Activated CD4-positive, alpha-beta T cell treated with anti-CD3 and anti-CD28 coated beads, Interleukin-2, amount 10 ng/mL, durations not matched to agents 24 days and 14 days (primary cell): ENCODE measurements at regions not wholly inside any gene's neighbourhood (a gene's known extent, or its start where the extent isn't known, plus 50 kb on each side); places are given as distances from the start of the nearest gene placed in this dataset.

Experiments used
- DNase-seq: peaks from one replicate; pipeline ENCODE4 v3.0.0; 2022
- H3K27ac Mint-ChIP-seq: one replicate; pipeline ENCODE4 v1.8.0; 2022; ENCODE audit warnings: mild to moderate bottlenecking, mixed read lengths
- H3K27me3 Mint-ChIP-seq: one replicate; pipeline ENCODE4 v1.8.0; 2022; ENCODE audit warnings: mixed read lengths
- H3K36me3 Mint-ChIP-seq: one replicate; pipeline ENCODE4 v1.8.0; 2022; ENCODE audit warnings: low read depth, mild to moderate bottlenecking, mixed read lengths
- H3K4me1 Mint-ChIP-seq: one replicate; pipeline ENCODE4 v1.8.0; 2021; ENCODE audit warnings: mixed read lengths
- H3K4me3 Mint-ChIP-seq: one replicate; pipeline ENCODE4 v1.8.0; 2022; ENCODE audit warnings: mild to moderate bottlenecking, moderate library complexity, mixed read lengths
- H3K9me3 Mint-ChIP-seq: one replicate; pipeline ENCODE4 v1.8.0; 2021; ENCODE audit warnings: mixed read lengths
- intact Hi-C: fragments of 100-400 bp; cut with micrococcal nuclease; formaldehyde crosslinking; loops from one replicate; pipeline ENCODE4 v1.15.1; 2023

- Mint-ChIP-seq H3K9me3 (peaks cover 7% of the 10 kb centered on the region), H3K27me3 (no peaks in the 10 kb centered on the region), H3K4me1 (no peaks in the 10 kb centered on the region), H3K27ac (no peak overlapping the region), H3K4me3 (no peak overlapping the region), H3K36me3 (no peaks in the 10 kb centered on the region)
- no peak for DNase-seq
- intact Hi-C loops: no loop called here
These were observed 57.5 kb upstream of the BHLHE23 start for GRCh38 chr20:63064310-63064709.

GRCh38 chr20:63062188-63063140, 55.7 kb upstream of the BHLHE23 start:
- intact Hi-C loops: no loop called here
- H3K27me3 Mint-ChIP-seq: no peaks in the 10 kb centered on the region
- H3K4me1 Mint-ChIP-seq: no peaks in the 10 kb centered on the region
- no peak overlapping the region for H3K4me3 Mint-ChIP-seq
- no peak overlapping the region for H3K27ac Mint-ChIP-seq
- H3K36me3 Mint-ChIP-seq: no peaks in the 10 kb centered on the region
- peaks cover 7% of the 10 kb centered on the region for H3K9me3 Mint-ChIP-seq
- DNase-seq: no peak

- no peak overlapping the region for H3K4me3 Mint-ChIP-seq
- DNase-seq: no peak
- H3K9me3 Mint-ChIP-seq: peaks cover 7% of the 10 kb centered on the region
- H3K27ac Mint-ChIP-seq: no peak overlapping the region
- no peaks in the 10 kb centered on the region for H3K27me3 Mint-ChIP-seq
- H3K4me1 Mint-ChIP-seq: no peaks in the 10 kb centered on the region
- intact Hi-C loops: no loop called here
- no peaks in the 10 kb centered on the region for H3K36me3 Mint-ChIP-seq
These were observed 55.0 kb upstream of the BHLHE23 start for GRCh38 chr20:63061771-63062100.

DNA sequence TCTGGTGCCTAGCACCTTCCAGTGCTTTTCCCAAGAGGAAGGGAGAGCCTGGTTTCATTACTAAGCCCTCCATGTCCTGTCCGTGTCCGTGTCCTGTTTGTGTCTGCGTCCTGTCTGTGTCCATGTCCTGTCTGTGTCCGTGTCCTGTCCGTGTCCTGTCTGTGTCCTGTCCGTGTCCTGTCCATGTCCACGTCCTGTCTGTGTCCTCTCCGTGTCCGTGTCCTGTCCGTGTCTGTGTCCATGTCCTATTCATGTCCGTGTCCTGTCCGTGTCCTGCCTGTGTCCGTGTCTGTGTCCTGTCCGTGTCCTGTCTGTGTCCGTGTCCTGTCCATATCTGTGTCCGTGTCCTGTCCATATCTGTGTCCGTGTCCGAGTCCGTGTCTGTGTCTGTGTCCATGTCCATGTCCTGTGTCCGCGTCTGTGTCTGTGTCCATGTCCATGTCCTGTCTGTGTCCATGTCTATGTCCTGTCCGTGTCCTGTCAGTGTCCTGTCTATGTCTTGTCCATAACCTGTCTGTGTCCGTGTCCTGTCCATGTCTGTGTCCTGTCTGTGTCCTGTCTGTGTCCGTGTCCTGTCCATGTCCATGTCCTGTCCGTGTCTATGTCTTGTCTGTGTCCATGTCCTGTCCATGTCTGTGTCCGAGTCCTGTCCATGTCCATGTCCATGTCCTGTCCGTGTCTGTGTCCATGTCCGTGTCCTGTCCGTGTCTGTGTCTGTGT, 54.4 kb upstream of the BHLHE23 start:
- no peaks in the 10 kb centered on the region for H3K27me3 Mint-ChIP-seq
- no peaks in the 10 kb centered on the region for H3K4me1 Mint-ChIP-seq
- intact Hi-C loops: no loop called here
- H3K9me3 Mint-ChIP-seq: peaks cover 7% of the 10 kb centered on the region
- no peak for DNase-seq
- H3K27ac Mint-ChIP-seq: no peak overlapping the region
- no peak overlapping the region for H3K4me3 Mint-ChIP-seq
- no peaks in the 10 kb centered on the region for H3K36me3 Mint-ChIP-seq

DNA sequence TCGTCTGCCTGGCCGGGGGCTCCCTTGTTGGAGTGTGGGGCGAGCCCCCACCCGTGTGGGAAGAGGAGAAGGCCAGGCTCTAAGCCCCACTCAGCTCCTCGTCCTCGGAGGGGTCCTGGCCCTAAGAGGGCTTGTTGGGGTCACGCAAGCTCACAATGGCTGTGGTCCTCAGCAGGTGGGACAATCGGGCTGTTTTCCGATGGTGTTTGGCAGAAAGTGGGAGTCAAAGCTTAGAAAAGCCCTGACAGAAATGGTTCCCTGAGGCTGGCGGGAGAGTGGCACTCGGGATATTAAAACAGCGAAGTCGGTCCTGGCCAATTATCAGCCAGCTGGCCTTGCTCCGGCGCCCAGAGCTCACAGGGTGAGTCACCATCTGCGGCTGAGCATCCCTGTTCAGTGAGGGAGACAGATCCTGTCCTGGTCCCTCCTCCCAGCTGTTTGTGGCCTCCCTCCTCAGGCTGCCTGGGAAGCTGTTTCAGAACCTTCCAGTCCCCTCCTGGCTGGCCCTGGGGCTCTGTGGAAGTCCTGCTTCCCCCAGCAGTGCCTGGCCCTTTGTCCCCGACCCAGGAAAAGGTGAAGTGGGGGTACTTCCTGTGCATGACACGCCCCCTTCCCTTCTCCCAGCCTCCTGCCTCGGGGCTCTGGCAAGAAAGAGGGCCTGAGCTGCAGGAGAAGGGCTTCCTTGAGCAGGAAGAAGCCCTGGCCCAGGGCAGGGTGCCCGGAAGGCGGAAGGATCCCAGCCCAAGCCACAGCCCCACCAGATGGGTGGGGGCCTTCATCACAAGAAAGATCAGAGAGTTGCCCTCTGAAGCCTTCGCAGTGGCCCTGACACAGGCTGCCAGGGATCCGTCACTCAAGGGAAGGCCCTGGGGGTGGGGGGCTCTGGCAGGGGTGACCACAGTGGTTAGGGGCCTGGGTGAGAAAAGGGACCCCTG, 53.6 kb upstream of the BHLHE23 start:
- no peaks in the 10 kb centered on the region for H3K27me3 Mint-ChIP-seq
- no peak for DNase-seq
- no peaks in the 10 kb centered on the region for H3K36me3 Mint-ChIP-seq
- no peaks in the 10 kb centered on the region for H3K4me1 Mint-ChIP-seq
- intact Hi-C loops: no loop called here
- no peak overlapping the region for H3K27ac Mint-ChIP-seq
- peaks cover 7% of the 10 kb centered on the region for H3K9me3 Mint-ChIP-seq
- no peak overlapping the region for H3K4me3 Mint-ChIP-seq

DNA sequence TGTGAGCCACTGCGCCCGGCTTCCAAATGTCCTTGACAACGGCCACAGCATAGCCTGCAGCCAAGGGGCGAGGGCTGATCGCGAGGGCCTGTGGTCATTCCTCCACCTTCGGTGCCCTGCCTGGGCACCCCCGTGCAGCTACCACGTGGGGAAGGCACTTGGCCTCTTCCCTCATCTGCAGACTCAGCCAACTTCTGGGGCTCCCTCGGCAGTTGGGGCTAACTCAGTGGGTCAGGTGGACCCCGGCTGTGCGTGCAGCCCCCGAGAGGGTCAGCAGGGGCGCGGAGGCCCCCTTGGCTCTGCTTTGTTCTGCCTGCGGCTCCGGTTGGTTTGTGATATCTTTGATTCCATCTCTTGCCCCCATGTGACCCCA, 52.9 kb upstream of the BHLHE23 start:
- Mint-ChIP-seq H3K9me3 (peaks cover 7% of the 10 kb centered on the region), H3K4me1 (no peaks in the 10 kb centered on the region), H3K4me3 (no peak overlapping the region), H3K27me3 (no peaks in the 10 kb centered on the region), H3K36me3 (no peaks in the 10 kb centered on the region), H3K27ac (no peak overlapping the region)
- intact Hi-C loops: no loop called here
- no peak for DNase-seq

DNA sequence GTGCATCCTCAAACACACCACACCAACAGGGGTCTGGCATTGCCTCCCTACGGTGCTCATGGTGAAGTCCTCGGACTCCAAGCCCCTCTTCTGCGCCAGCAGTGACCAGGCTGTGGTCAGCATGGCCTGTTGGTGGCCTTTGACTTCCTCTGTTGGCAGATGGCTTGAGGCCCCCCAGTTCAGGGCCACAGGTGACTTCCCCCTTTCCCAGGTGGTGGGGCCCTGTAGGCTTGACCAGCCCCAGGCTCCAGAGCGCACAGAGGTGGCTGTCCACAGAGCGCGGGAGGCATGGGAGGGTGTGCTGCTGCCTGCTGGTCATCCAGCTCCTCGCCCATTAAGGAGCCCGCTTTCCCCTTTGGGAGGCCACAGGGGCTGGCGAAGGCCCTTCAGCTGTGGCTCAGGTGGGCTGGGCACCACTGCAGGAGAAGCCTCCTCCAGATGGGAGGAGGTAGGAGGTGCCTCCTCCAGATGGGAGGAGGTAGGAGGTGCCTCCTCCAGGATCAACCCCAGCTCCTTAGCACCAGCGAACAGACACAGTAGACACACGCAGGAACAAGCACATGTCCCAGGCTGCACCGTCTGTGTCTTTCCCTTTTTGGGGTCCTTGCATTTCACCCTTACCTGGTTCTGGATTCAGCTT, 52.1 kb upstream of the BHLHE23 start:
- intact Hi-C loops: no loop called here
- H3K4me3 Mint-ChIP-seq: no peak overlapping the region
- no peaks in the 10 kb centered on the region for H3K4me1 Mint-ChIP-seq
- no peak for DNase-seq
- H3K27ac Mint-ChIP-seq: no peak overlapping the region
- H3K27me3 Mint-ChIP-seq: no peaks in the 10 kb centered on the region
- H3K9me3 Mint-ChIP-seq: peaks cover 7% of the 10 kb centered on the region
- H3K36me3 Mint-ChIP-seq: no peaks in the 10 kb centered on the region

GRCh38 chr20:63057171-63058117, 50.7 kb upstream of the BHLHE23 start:
- H3K36me3 Mint-ChIP-seq: no peaks in the 10 kb centered on the region
- H3K27me3 Mint-ChIP-seq: no peaks in the 10 kb centered on the region
- H3K4me3 Mint-ChIP-seq: no peak overlapping the region
- intact Hi-C loops: no loop called here
- no peak for DNase-seq
- H3K4me1 Mint-ChIP-seq: no peaks in the 10 kb centered on the region
- peaks cover 7% of the 10 kb centered on the region for H3K9me3 Mint-ChIP-seq
- H3K27ac Mint-ChIP-seq: no peak overlapping the region

- Mint-ChIP-seq H3K27ac (no peak overlapping the region), H3K4me3 (no peak overlapping the region), H3K4me1 (no peaks in the 10 kb centered on the region), H3K27me3 (no peaks in the 10 kb centered on the region), H3K9me3 (peaks cover 5% of the 10 kb centered on the region), H3K36me3 (no peaks in the 10 kb centered on the region)
- peak; percentile 78 for DNase-seq
- intact Hi-C loops: no loop called here
These were observed 49.7 kb upstream of the BHLHE23 start for GRCh38 chr20:63056236-63057170.
